ENCODE measurements at regions not wholly inside any gene's neighbourhood (a gene's known extent, or its start where the extent isn't known, plus 50 kb on each side); places are given as distances from the start of the nearest gene placed in this dataset.

- H4K20me1 ChIP-seq (replicated peaks; ENCODE audit: control insufficient read depth, extremely low read depth, insufficient read depth, low read length) = no peaks in the 10 kb centered on the region
- ChIA-PET POLR2A (no interaction called here), CTCF (interaction anchor here (1.0 kb wide), 1 partner anchor 200 kb away, joined by 3 read pairs; no protein-coding TSS in a partner anchor)
- no peaks in the 10 kb centered on the region for H3K27me3 ChIP-seq (ENCODE audit: control insufficient read depth in 2 of 2, insufficient read depth in 2 of 2, low read length in 2 of 2)
- peak overlapping the region; percentile 34 for H3K9ac ChIP-seq (replicated peaks; ENCODE audit: extremely low read depth, insufficient read depth, low read length)
- BruUV-seq (replicated peaks) = no TSS peak
- no peak for DNase-seq (ENCODE audit: low read depth, low spot score)
- no peak for TF ChIP-seq POLR2A (IDR thresholded peaks at IDR 0.05; ENCODE audit: low read depth, low read length)
- no peak for TF ChIP-seq MYC (IDR thresholded peaks at IDR 0.05; ENCODE audit: low read depth, low read length)
- TF ChIP-seq EZH2 (IDR thresholded peaks at IDR 0.05; ENCODE audit: borderline replicate concordance, low read depth, low read length, severe bottlenecking) = no peak
- TF ChIP-seq FOS (IDR thresholded peaks at IDR 0.05; ENCODE audit: borderline replicate concordance, insufficient read depth, low read length) = no peak
- TF ChIP-seq JUN (IDR thresholded peaks at IDR 0.05; ENCODE audit: borderline replicate concordance, insufficient read depth, insufficient read length, low read depth) = no peak
- TF ChIP-seq POLR2AphosphoS5 (IDR thresholded peaks at IDR 0.05; ENCODE audit: insufficient read depth, low read depth, low read length) = no peak
- no peak for TF ChIP-seq GATA2 (IDR thresholded peaks at IDR 0.05; ENCODE audit: insufficient read depth, insufficient read length, low read depth, low read length)
- TF ChIP-seq, protein P1, sequence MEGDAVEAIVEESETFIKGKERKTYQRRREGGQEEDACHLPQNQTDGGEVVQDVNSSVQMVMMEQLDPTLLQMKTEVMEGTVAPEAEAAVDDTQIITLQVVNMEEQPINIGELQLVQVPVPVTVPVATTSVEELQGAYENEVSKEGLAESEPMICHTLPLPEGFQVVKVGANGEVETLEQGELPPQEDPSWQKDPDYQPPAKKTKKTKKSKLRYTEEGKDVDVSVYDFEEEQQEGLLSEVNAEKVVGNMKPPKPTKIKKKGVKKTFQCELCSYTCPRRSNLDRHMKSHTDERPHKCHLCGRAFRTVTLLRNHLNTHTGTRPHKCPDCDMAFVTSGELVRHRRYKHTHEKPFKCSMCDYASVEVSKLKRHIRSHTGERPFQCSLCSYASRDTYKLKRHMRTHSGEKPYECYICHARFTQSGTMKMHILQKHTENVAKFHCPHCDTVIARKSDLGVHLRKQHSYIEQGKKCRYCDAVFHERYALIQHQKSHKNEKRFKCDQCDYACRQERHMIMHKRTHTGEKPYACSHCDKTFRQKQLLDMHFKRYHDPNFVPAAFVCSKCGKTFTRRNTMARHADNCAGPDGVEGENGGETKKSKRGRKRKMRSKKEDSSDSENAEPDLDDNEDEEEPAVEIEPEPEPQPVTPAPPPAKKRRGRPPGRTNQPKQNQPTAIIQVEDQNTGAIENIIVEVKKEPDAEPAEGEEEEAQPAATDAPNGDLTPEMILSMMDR (IDR thresholded peaks at IDR 0.05; ENCODE audit: extremely low read depth in 1 of 2, insufficient read depth in 1 of 2, low read depth in 1 of 2, low read length in 2 of 2) = no peak
- TF ChIP-seq, protein P2, sequence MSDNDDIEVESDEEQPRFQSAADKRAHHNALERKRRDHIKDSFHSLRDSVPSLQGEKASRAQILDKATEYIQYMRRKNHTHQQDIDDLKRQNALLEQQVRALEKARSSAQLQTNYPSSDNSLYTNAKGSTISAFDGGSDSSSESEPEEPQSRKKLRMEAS (IDR thresholded peaks at IDR 0.05; ENCODE audit: insufficient read depth, insufficient read length) = no peak
- H2AFZ ChIP-seq (ENCODE audit: low read depth, low read length) = no peak overlapping the region
- no peaks in the 10 kb centered on the region for H3K9me3 ChIP-seq (replicated peaks; ENCODE audit: control insufficient read depth, insufficient read depth, low read length)
- no peak overlapping the region for H3K4me3 ChIP-seq (replicated peaks in 1 of 3; ENCODE audit: insufficient read depth in 1 of 3, low read depth in 1 of 3, low read length in 3 of 3)
- H3K27ac ChIP-seq (ENCODE audit: insufficient read depth, low read depth, low read length) = no peak overlapping the region
- no peaks in the 10 kb centered on the region for H3K36me3 ChIP-seq (ENCODE audit: control insufficient read depth in 2 of 2, extremely low read depth in 1 of 2, insufficient read depth in 2 of 2, low read length in 2 of 2)
- FAIRE-seq = no peak
- no peaks in the 10 kb centered on the region for H3K9me1 ChIP-seq (replicated peaks; ENCODE audit: control insufficient read depth, extremely low read depth, insufficient read depth, low read length)
- H3K4me1 ChIP-seq (ENCODE audit: control insufficient read depth, extremely low read depth, insufficient read depth, low read length) = peaks cover 8% of the 10 kb centered on the region
- H3K79me2 ChIP-seq (ENCODE audit: control insufficient read depth, insufficient read depth, low read length) = no peaks in the 10 kb centered on the region
- no peak overlapping the region for H3K4me2 ChIP-seq (ENCODE audit: insufficient read depth, low read length)
- dilution Hi-C loops (cut with MboI; ENCODE audit: extremely low pct_ligation_motif_present, low sequenced_read_pairs) = no loop called here
- intact Hi-C loops (cut with micrococcal nuclease) = no loop called here
Observed at GRCh38 chrX:103151799-103152198, 58.9 kb upstream of the NXF3 start.
